Left cardiac atrium (tissue), 4 donors: ENCODE measurements at regions not wholly inside any gene's neighbourhood (a gene's known extent, or its start where the extent isn't known, plus 50 kb on each side); places are given as distances from the start of the nearest gene placed in this dataset.
"Not testable (repeated sequence)": the region's sequence is repeated elsewhere in the genome, so short reads cannot be mapped to it uniquely, and the experiment has no call there.

Experiments
- ATAC-seq, 2 donors: fragments of 200-7000 bp; cut with Tn5 transposase; one replicate each; pipeline ENCODE4 v1.9.1; 2020; ENCODE audit warnings: mild to moderate bottlenecking in 2 of 2, moderate library complexity in 2 of 2
- DNase-seq: peaks from one replicate; pipeline ENCODE4 v3.0.0-alpha.2; 2020
- intact Hi-C, 2 donors: fragments of 100-400 bp; cut with DNase I; formaldehyde crosslinking; loops; one replicate each; pipeline versions ENCODE4 v1.14.1 to v1.15.1; 2022 to 2023
- donor health status: DM: no; HTN: yes; CAD: no.
- donor health status: DM: no; HTN: yes; CAD: no; lungs with severe emphysema.
- donor health status: DM: yes; HTN: yes; CAD: no.
- donor health status: Dilated cardiomyopathy.

- intact Hi-C loops, result no loop called here
- ATAC-seq, result no peak
- DNase-seq, result no peak
Observed at GRCh38 chr5:44935262-44935661, 126.5 kb downstream of the MRPS30 start.

GRCh38 chr5:44935871-44936270, 127.1 kb downstream of the MRPS30 start:
- intact Hi-C loops, result no loop called here
- no peak for ATAC-seq

GRCh38 chr5:44942524-44943001, 133.8 kb downstream of the MRPS30 start:
- intact Hi-C loops, result loop anchor here in 1 of 2 donors (10.0 kb wide), 1 partner anchor 832 kb away; no protein-coding TSS in a partner anchor
- ATAC-seq, result no peak
- DNase-seq, result no peak

More at GRCh38 chr5:44935871-44936270, 127.1 kb downstream of the MRPS30 start:
- no peak for DNase-seq

DNA sequence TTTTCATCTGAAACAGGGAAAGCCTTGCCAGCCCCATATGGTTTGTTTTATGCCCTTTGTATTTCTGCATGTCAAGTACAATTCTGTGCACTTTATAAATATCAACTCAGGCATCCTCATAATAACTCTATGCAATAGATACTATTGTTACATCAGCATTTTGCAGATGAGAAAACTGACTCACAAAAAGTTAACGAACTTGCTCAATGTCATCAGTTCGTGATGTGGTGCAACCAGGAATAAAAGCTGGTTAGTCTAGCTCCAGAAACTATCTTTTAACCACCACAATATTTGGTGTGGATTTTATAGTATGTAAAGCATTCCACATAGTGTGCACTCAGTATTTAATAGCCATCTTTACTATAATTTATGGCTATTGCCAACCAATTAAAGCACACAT, 134.9 kb downstream of the MRPS30 start:
- ATAC-seq, result no peak
- no peak for DNase-seq
- intact Hi-C loops, result loop anchor here in 1 of 2 donors (10.0 kb wide), 1 partner anchor 831 kb away; no protein-coding TSS in a partner anchor

- DNase-seq (no peak), ATAC-seq (no peak)
- intact Hi-C loops, result loop anchor here in 1 of 2 donors (10.0 kb wide), 1 partner anchor 829 kb away; no protein-coding TSS in a partner anchor
Observed at GRCh38 chr5:44945743-44946142, 137.0 kb downstream of the MRPS30 start.

GRCh38 chr5:44949687-44950086, 140.9 kb downstream of the MRPS30 start:
- intact Hi-C loops, result loop anchor here (2.0 to 10.0 kb wide), 3 partner anchors 748 to 825 kb away; partner anchors contain the start of gene HCN1 (in 1 of the 2)
- no peak for DNase-seq
- no peak for ATAC-seq

- DNase-seq, result no peak
- ATAC-seq, result no peak
- intact Hi-C loops, result loop anchor here in 1 of 2 donors (2.0 to 5.0 kb wide), 2 partner anchors 746 to 821 kb away; partner anchors contain the start of gene HCN1
Observed at GRCh38 chr5:44951371-44951770, 142.6 kb downstream of the MRPS30 start.

DNA sequence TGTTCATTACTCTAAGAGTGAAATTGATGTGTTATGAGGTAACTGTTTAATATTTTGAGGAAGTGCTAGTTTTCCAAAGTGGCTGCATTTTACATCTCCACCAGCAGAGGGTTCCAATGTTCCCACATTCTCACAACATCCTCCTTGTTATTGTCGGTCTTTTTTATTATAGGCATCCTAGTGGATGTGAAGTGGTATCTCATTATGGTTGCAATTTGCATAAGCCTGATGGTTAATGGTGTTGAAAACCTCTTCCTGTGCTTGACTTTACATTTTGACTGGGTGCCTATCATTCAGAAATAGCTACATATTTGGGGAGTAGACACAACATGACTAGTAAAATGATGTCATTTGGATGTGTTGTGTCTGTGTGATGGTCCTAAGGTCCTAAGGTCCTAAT, 143.6 kb downstream of the MRPS30 start:
- ATAC-seq, result no peak
- DNase-seq, result no peak
- intact Hi-C loops, result loop anchor here in 1 of 2 donors (5.0 kb wide), 1 partner anchor 745 kb away; the partner anchor contains the start of gene HCN1

GRCh38 chr5:44953078-44953477, 144.3 kb downstream of the MRPS30 start:
- ATAC-seq (no peak), DNase-seq (no peak)
- intact Hi-C loops, result loop anchor here in 1 of 2 donors (5.0 kb wide), 1 partner anchor 744 kb away; the partner anchor contains the start of gene HCN1

- DNase-seq, intact Hi-C loops, ATAC-seq: not testable (repeated sequence)
Observed at GRCh38 chr5:44958943-44959454, 150.3 kb downstream of the MRPS30 start.

- intact Hi-C loops, result no loop called here
- DNase-seq, result no peak
- ATAC-seq, result no peak
Observed at GRCh38 chr5:44969825-44970224, 161.1 kb downstream of the MRPS30 start.

GRCh38 chr5:44970963-44971362, 162.2 kb downstream of the MRPS30 start:
- intact Hi-C loops, DNase-seq, ATAC-seq: not testable (repeated sequence)

GRCh38 chr5:44974813-44975212, 166.1 kb downstream of the MRPS30 start:
- ATAC-seq, result no peak
- intact Hi-C loops, result no loop called here
- no peak for DNase-seq

- no peak for ATAC-seq
- no peak for DNase-seq
- intact Hi-C loops, result no loop called here
Observed at GRCh38 chr5:44981708-44982107, 173.0 kb downstream of the MRPS30 start.

DNA sequence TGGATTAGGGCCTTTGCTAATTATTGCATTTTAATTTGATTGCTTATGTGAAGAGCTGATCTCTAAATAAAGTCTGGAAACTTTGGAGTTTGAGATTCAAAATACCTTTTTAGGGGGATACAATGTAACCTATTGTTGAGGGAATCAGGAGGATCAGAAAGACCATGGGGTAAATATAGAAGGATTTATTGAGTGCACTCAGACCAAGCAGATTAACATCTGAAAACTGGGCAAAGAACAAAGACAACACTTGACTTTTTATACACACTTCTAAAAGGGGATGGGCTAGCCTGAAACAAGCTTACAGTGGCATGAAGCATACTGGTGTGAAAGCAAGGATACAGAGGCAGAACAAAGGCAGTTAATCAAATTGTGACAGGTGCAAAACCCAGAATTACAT, 174.3 kb downstream of the MRPS30 start:
- intact Hi-C loops, result no loop called here
- DNase-seq, result no peak

GRCh38 chr5:44987026-44987425, 178.3 kb downstream of the MRPS30 start:
- ATAC-seq, result no peak

More for the DNA sequence above, 174.3 kb downstream of the MRPS30 start:
- ATAC-seq, result no peak

GRCh38 chr5:44991693-44992092, 182.9 kb downstream of the MRPS30 start:
- DNase-seq (no peak), ATAC-seq (no peak)
- intact Hi-C loops, result no loop called here

More at GRCh38 chr5:44987026-44987425, 178.3 kb downstream of the MRPS30 start:
- intact Hi-C loops, result no loop called here
- DNase-seq, result no peak

DNA sequence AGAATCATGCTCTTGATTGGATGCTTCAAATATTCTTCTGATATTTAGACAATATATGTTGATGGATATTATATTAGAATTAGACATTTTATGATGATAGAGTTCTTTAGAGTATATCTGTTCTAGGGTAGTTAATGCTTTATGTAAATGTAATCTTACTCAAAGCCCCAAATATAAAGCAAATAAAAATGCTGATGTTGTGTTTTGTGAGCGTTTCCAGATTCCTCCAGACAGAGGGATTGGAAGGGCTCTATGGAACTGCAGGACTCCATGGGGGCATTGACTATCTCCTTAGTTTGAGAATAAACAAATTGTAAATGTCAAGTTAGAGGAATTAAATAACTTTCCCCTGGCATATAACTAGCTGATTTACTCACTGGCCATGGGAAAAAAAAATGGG, 184.5 kb downstream of the MRPS30 start:
- intact Hi-C loops, result no loop called here
- ATAC-seq, result no peak
- no peak for DNase-seq

DNA sequence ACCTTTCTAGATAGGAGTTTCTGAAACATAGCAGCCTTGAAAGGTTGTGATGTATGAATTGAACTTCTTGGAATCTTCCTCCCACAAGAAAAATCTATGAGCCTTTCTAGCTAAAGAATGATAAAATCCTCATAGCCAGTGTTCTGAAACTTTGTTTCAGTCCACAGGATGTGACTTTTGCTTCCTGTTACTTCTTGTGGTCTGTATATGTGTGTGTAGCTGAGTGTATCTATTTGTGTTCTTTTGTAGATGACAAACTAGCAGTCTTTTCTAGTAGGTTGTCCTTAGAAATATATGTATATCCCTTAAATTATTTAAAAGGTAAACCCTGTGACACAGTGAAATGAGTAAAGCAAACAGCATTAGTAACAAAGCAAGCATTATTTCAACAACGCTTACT, 188.8 kb downstream of the MRPS30 start:
- ATAC-seq (no peak), DNase-seq (no peak)
- intact Hi-C loops, result no loop called here

GRCh38 chr5:45007102-45007501, 198.4 kb downstream of the MRPS30 start:
- DNase-seq, intact Hi-C loops, ATAC-seq: not testable (repeated sequence)

- ATAC-seq, result no peak
- DNase-seq, result no peak
- intact Hi-C loops, result no loop called here
Observed at GRCh38 chr5:45017568-45017967, 208.8 kb downstream of the MRPS30 start.
